ENCODE measurements at regions not wholly inside any gene's neighbourhood (a gene's known extent, or its start where the extent isn't known, plus 50 kb on each side); places are given as distances from the start of the nearest gene placed in this dataset.

GRCh38 chr11:28697920-28698827 is 590.0 kb downstream of the METTL15 start:
- H3K4me3 ChIP-seq (ENCODE audit: low read depth, low read length), result no peak overlapping the region
- DNase-seq (ENCODE audit: low read depth), result peak; percentile 71
- TF ChIP-seq, protein P1, sequence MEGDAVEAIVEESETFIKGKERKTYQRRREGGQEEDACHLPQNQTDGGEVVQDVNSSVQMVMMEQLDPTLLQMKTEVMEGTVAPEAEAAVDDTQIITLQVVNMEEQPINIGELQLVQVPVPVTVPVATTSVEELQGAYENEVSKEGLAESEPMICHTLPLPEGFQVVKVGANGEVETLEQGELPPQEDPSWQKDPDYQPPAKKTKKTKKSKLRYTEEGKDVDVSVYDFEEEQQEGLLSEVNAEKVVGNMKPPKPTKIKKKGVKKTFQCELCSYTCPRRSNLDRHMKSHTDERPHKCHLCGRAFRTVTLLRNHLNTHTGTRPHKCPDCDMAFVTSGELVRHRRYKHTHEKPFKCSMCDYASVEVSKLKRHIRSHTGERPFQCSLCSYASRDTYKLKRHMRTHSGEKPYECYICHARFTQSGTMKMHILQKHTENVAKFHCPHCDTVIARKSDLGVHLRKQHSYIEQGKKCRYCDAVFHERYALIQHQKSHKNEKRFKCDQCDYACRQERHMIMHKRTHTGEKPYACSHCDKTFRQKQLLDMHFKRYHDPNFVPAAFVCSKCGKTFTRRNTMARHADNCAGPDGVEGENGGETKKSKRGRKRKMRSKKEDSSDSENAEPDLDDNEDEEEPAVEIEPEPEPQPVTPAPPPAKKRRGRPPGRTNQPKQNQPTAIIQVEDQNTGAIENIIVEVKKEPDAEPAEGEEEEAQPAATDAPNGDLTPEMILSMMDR (conservative IDR thresholded peaks at IDR 0.05; ENCODE audit: low read depth, low read length), result peak; percentile 95

DNA sequence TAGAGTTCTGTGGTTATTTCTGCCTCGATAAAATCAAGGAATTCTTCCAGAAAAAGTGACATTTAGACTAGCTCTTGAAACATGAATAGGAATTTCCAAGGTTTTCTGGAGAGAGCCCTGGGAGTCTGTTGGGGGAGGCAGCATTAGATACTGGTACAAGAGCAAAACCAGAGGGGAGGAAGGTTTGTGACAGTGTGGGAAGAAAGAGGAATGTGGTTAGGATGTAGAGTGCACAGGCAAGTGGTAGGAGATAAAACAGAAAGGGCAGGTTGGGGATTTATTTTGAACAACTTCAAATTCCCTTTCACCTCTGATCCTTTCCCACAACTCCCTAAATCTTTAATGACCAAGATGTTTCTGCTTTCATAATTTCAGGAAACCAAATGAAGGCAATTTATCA is 588.4 kb downstream of the METTL15 start:
- TF ChIP-seq, protein P1 (conservative IDR thresholded peaks at IDR 0.05; ENCODE audit: low read depth, low read length), result no peak
- no peak overlapping the region for H3K4me3 ChIP-seq (ENCODE audit: low read depth, low read length)
- DNase-seq (ENCODE audit: low read depth), result no peak

DNA sequence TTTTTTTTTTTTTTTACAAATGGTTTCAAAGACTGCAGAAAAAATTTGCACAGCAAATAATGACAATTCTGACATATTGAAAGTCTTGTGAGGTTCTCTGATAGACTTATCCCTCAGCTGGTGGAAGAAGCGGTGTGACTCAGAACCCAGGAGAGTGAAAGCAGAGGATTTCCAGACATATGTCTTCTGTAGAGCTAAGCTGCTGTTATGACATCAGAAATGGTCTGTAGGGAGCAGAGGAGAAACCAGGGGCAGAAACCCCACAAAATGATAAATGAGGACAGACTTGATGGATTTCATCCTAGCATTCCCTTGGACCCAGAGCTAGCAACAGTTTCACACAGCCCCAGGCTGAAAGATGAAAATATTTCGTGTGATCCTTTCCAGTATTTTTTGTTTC is 582.6 kb downstream of the METTL15 start:
- DNase-seq (ENCODE audit: low read depth), result peak; percentile 34
- H3K4me3 ChIP-seq (ENCODE audit: low read depth, low read length), result no peak overlapping the region
- TF ChIP-seq, protein P1 (conservative IDR thresholded peaks at IDR 0.05; ENCODE audit: low read depth, low read length), result no peak

- TF ChIP-seq, protein P1 (conservative IDR thresholded peaks at IDR 0.05; ENCODE audit: low read depth, low read length), result no peak
- no peak overlapping the region for H3K4me3 ChIP-seq (ENCODE audit: low read depth, low read length)
- DNase-seq (ENCODE audit: low read depth), result no peak
Observed at GRCh38 chr11:28684011-28684586, 575.9 kb downstream of the METTL15 start.

DNA sequence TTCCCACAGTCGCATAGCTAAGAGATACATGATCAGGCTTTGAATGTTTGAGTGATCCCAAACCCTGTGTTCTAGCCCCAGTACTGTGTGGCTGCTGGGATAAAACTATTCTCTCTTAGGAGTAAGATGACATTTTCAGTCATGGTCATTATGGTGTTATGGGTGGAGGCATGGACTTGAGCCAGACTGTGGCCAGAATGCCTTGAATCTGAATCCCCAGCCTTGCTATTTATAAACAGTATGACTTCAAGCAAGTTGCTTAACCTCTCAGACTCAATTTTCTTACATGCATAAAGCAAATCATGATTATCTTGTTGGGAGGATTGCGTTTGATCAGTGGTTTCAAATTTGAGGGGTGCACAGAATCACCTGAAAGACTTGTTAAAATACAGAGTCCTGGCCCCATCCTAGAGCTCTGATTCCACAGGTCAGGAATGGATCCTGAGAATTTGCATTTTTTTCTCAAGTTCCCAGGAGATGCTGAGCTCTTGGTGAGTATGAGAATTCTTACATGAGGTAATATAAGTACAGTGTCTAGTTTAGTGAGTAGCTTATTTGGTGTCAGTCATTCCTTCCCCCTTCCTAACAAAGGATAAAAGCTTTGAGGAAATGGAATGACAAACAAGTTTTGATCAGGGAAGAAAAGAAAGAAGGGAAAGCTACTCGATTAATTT is 571.7 kb downstream of the METTL15 start:
- peak; percentile 60 for DNase-seq (ENCODE audit: low read depth)
- no peak overlapping the region for H3K4me3 ChIP-seq (ENCODE audit: low read depth, low read length)
- TF ChIP-seq, protein P1 (conservative IDR thresholded peaks at IDR 0.05; ENCODE audit: low read depth, low read length), result no peak

DNA sequence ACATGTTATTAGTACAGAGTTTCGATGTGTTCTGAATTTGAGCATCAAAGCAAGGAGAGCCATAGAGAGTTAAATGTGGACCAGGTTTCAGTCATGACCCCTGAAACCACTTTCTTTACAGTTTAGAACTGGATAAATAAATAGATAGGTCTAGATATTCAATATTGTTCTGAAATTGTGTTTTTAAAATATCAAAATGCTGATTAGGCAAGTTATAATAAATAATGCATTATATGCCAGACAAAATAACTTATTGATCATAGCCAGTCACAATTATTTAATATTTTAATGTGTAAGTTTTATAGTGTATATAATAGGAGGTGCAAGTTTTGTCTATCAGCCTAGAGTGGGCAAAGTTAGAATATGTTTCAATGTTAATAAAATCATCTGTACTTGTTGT is 569.5 kb downstream of the METTL15 start:
- no peak for DNase-seq (ENCODE audit: low read depth)
- TF ChIP-seq, protein P1 (conservative IDR thresholded peaks at IDR 0.05; ENCODE audit: low read depth, low read length), result no peak
- H3K4me3 ChIP-seq (ENCODE audit: low read depth, low read length), result no peak overlapping the region

All from choroid plexus epithelial cell (primary cell).